K562 (cell line): ENCODE measurements at regions not wholly inside any gene's neighbourhood (a gene's known extent, or its start where the extent isn't known, plus 50 kb on each side); places are given as distances from the start of the nearest gene placed in this dataset.

Experiments
- CTBP1 ChIP-seq: fragments of 450-650 bp; IDR thresholded peaks from 2 replicates; pipeline ENCODE4 v1.6.1; 2016; ENCODE audit warnings: borderline replicate concordance
- EP300 ChIP-seq: IDR thresholded peaks from 2 replicates; pipeline ENCODE4 v1.6.1; 2012; ENCODE audit warnings: low read length, improper control_type of control experiment
- GTF3C2 ChIP-seq: IDR thresholded peaks from 3 replicates; pipeline ENCODE4 v1.6.1; 2011; ENCODE audit warnings: borderline replicate concordance, mild to moderate bottlenecking, moderate library complexity; ENCODE audit not compliant: insufficient read length; ENCODE audit errors: extremely low read depth
- HDAC1 ChIP-seq, 2 experiments: fragments of 450-650 bp; IDR thresholded peaks; 2 replicates each; pipeline ENCODE4 v1.6.1; 2016 to 2017; ENCODE audit warnings: inconsistent platforms in 1 of 2, mild to moderate bottlenecking in 1 of 2, moderate library complexity in 1 of 2
- HMG20A ChIP-seq: fragments of 450-650 bp; formaldehyde crosslinking; conservative IDR thresholded peaks from 2 replicates; pipeline ENCODE4 v1.4.0; 2020; ENCODE audit warnings: mild to moderate bottlenecking, mixed read lengths
- KLF1 ChIP-seq: fragments of 450-650 bp; IDR thresholded peaks from 2 replicates; pipeline ENCODE4 v1.6.1; 2016; ENCODE audit warnings: missing genetic modification characterization, missing compliant biosample characterization
- RAD21 ChIP-seq, 2 experiments: fragments of 250-450 bp in 1 of 2; fragments of 450-650 bp in 1 of 2; sonication (Bioruptor Pico) in 1 of 2; formaldehyde crosslinking in 1 of 2; IDR thresholded peaks in 1 of 2; conservative IDR thresholded peaks in 1 of 2; 2 replicates each; pipeline versions ENCODE4 v1.4.0 to v1.8.0; 2020 to 2022; ENCODE audit warnings: mild to moderate bottlenecking in 2 of 2, moderate library complexity in 1 of 2
- RAD51 ChIP-seq: fragments of 450-650 bp; IDR thresholded peaks from 2 replicates; pipeline ENCODE4 v1.7.1; 2016; ENCODE audit warnings: low read depth, mild to moderate bottlenecking, borderline replicate concordance
- TAF1 ChIP-seq: IDR thresholded peaks from 2 replicates; pipeline ENCODE4 v1.6.1; 2011; ENCODE audit warnings: mild to moderate bottlenecking, low read length, moderate library complexity; ENCODE audit not compliant: insufficient read depth, control insufficient read depth, severe bottlenecking; ENCODE audit errors: extremely low read depth
- TEAD1 ChIP-seq, 2 experiments: fragments of 450-650 bp in 1 of 2; sonication (generic) in 1 of 2; formaldehyde crosslinking; IDR thresholded peaks; 2 replicates each; pipeline versions ENCODE4 v1.4.0 to v1.8.0; 2020 to 2022; ENCODE audit warnings: mild to moderate bottlenecking in 2 of 2, missing genetic modification reagents in 1 of 2
- ZBED1 ChIP-seq: IDR thresholded peaks from 2 replicates; pipeline ENCODE4 v1.6.1; 2014
- ZNF232 ChIP-seq: sonication (generic); formaldehyde crosslinking; IDR thresholded peaks from 2 replicates; pipeline ENCODE4 v1.8.0; 2022; ENCODE audit warnings: mild to moderate bottlenecking, missing genetic modification reagents
- ZNF639 ChIP-seq, 2 experiments: fragments of 200-800 bp in 1 of 2; sonication (Bioruptor generic) in 1 of 2; sonication (generic) in 1 of 2; formaldehyde crosslinking in 1 of 2; IDR thresholded peaks in 1 of 2; conservative IDR thresholded peaks in 1 of 2; 2 replicates each; pipeline versions ENCODE4 v1.5.0 to v1.6.1; 2016 to 2020; ENCODE audit warnings: missing compliant biosample characterization in 1 of 2, missing genetic modification characterization in 1 of 2, missing genetic modification reagents in 1 of 2
- TF ChIP-seq, protein P1 (sequence below): fragments of 200-600 bp; sonication (generic); IDR thresholded peaks from one replicate; pipeline ENCODE4 v1.6.1; 2012; ENCODE audit warnings: mild to moderate bottlenecking, low read depth, low read length, inconsistent platforms

DNA sequence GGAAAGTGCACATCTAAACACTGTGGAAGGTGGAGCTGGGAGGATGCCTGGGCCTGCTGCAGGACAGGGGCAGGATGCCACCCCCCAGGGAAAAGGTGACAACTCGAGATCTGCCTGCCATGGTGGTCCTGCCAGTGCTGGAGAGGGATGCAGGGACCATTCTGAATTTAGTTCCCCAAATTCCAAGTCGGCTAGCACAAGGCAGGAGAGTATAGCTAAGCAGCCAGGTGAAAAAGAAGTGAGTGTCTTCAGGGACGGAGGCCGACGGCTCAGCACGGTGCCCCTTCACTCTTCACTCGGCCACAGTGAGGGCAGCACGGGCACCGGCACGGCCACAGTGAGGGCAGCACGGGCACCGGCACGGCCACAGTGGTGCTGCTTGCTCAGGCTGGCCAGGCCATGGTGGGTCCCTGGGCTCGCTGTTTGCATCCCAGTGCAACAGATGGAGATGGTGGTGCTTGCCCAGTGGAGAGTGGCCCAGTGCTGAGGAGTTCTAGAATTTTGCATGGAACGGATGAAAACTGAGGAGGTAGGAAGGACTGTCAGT lies 161.3 kb upstream of the SHH start:
- TF ChIP-seq KLF1 (no peak), RAD51 (no peak), GTF3C2 (no peak), ZNF639 (CRISPR knock-in tag; conservative IDR thresholded peaks at IDR 0.05 in 1 of 2, IDR thresholded peaks at IDR 0.05 in 1 of 2) (no peak), TEAD1 (CRISPR knock-in tag; IDR thresholded peaks at IDR 0.05) (no peak), TAF1 (no peak), CTBP1 (no peak), RAD21 (CRISPR knock-in tag; conservative IDR thresholded peaks at IDR 0.05 in 1 of 2, IDR thresholded peaks at IDR 0.05 in 1 of 2) (no peak), EP300 (no peak), HDAC1 (IDR thresholded peaks at IDR 0.05) (no peak), ZBED1 (no peak), ZNF232 (CRISPR knock-in tag) (no peak), HMG20A (CRISPR knock-in tag) (no peak)
- TF ChIP-seq, protein P1, sequence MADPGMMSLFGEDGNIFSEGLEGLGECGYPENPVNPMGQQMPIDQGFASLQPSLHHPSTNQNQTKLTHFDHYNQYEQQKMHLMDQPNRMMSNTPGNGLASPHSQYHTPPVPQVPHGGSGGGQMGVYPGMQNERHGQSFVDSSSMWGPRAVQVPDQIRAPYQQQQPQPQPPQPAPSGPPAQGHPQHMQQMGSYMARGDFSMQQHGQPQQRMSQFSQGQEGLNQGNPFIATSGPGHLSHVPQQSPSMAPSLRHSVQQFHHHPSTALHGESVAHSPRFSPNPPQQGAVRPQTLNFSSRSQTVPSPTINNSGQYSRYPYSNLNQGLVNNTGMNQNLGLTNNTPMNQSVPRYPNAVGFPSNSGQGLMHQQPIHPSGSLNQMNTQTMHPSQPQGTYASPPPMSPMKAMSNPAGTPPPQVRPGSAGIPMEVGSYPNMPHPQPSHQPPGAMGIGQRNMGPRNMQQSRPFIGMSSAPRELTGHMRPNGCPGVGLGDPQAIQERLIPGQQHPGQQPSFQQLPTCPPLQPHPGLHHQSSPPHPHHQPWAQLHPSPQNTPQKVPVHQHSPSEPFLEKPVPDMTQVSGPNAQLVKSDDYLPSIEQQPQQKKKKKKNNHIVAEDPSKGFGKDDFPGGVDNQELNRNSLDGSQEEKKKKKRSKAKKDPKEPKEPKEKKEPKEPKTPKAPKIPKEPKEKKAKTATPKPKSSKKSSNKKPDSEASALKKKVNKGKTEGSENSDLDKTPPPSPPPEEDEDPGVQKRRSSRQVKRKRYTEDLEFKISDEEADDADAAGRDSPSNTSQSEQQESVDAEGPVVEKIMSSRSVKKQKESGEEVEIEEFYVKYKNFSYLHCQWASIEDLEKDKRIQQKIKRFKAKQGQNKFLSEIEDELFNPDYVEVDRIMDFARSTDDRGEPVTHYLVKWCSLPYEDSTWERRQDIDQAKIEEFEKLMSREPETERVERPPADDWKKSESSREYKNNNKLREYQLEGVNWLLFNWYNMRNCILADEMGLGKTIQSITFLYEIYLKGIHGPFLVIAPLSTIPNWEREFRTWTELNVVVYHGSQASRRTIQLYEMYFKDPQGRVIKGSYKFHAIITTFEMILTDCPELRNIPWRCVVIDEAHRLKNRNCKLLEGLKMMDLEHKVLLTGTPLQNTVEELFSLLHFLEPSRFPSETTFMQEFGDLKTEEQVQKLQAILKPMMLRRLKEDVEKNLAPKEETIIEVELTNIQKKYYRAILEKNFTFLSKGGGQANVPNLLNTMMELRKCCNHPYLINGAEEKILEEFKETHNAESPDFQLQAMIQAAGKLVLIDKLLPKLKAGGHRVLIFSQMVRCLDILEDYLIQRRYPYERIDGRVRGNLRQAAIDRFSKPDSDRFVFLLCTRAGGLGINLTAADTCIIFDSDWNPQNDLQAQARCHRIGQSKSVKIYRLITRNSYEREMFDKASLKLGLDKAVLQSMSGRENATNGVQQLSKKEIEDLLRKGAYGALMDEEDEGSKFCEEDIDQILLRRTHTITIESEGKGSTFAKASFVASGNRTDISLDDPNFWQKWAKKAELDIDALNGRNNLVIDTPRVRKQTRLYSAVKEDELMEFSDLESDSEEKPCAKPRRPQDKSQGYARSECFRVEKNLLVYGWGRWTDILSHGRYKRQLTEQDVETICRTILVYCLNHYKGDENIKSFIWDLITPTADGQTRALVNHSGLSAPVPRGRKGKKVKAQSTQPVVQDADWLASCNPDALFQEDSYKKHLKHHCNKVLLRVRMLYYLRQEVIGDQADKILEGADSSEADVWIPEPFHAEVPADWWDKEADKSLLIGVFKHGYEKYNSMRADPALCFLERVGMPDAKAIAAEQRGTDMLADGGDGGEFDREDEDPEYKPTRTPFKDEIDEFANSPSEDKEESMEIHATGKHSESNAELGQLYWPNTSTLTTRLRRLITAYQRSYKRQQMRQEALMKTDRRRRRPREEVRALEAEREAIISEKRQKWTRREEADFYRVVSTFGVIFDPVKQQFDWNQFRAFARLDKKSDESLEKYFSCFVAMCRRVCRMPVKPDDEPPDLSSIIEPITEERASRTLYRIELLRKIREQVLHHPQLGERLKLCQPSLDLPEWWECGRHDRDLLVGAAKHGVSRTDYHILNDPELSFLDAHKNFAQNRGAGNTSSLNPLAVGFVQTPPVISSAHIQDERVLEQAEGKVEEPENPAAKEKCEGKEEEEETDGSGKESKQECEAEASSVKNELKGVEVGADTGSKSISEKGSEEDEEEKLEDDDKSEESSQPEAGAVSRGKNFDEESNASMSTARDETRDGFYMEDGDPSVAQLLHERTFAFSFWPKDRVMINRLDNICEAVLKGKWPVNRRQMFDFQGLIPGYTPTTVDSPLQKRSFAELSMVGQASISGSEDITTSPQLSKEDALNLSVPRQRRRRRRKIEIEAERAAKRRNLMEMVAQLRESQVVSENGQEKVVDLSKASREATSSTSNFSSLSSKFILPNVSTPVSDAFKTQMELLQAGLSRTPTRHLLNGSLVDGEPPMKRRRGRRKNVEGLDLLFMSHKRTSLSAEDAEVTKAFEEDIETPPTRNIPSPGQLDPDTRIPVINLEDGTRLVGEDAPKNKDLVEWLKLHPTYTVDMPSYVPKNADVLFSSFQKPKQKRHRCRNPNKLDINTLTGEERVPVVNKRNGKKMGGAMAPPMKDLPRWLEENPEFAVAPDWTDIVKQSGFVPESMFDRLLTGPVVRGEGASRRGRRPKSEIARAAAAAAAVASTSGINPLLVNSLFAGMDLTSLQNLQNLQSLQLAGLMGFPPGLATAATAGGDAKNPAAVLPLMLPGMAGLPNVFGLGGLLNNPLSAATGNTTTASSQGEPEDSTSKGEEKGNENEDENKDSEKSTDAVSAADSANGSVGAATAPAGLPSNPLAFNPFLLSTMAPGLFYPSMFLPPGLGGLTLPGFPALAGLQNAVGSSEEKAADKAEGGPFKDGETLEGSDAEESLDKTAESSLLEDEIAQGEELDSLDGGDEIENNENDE: no peak
